GM23338 (cell line): ENCODE measurements at regions not wholly inside any gene's neighbourhood (a gene's known extent, or its start where the extent isn't known, plus 50 kb on each side); places are given as distances from the start of the nearest gene placed in this dataset.

ENCODE experiments used
- ATAC-seq: fragments of 200-7000 bp; cut with Tn5 transposase; 3 replicates; pipeline ENCODE4 v1.9.1; 2020
- DNase-seq: peaks from one replicate; pipeline ENCODE4 v3.0.0-alpha.2; 2015; ENCODE audit warnings: low spot score
- H2AFZ ChIP-seq: fragments of 200-600 bp; sonication (generic); 2 replicates; pipeline ENCODE4 v1.8.0; 2016; ENCODE audit warnings: antibody characterized with exemption, mild to moderate bottlenecking, moderate library complexity
- H3F3A ChIP-seq: fragments of 200-600 bp; sonication (generic); replicated peaks from 2 replicates; pipeline ENCODE4 v1.8.0; 2017; ENCODE audit warnings: antibody characterized with exemption, mixed run types, low read depth
- H3K27ac ChIP-seq: fragments of 200-600 bp; sonication (generic); 2 replicates; pipeline ENCODE4 v1.6.1; 2016; ENCODE audit warnings: low read depth
- H3K27me3 ChIP-seq: fragments of 200-600 bp; sonication (generic); 2 replicates; pipeline ENCODE4 v1.8.0; 2016; ENCODE audit warnings: mild to moderate bottlenecking, mixed run types, moderate library complexity; ENCODE audit not compliant: insufficient read depth
- H3K36me3 ChIP-seq: fragments of 200-600 bp; sonication (generic); 2 replicates; pipeline ENCODE4 v1.8.0; 2016; ENCODE audit warnings: mild to moderate bottlenecking; ENCODE audit not compliant: insufficient read depth
- H3K4me1 ChIP-seq: fragments of 200-600 bp; sonication (generic); 2 replicates; pipeline ENCODE4 v1.8.0; 2016; ENCODE audit warnings: mild to moderate bottlenecking, moderate library complexity; ENCODE audit not compliant: insufficient read depth
- H3K4me2 ChIP-seq: fragments of 200-600 bp; sonication (generic); 2 replicates; pipeline ENCODE4 v1.7.1; 2017; ENCODE audit warnings: mixed run types
- H3K4me3 ChIP-seq: fragments of 200-600 bp; sonication (generic); 2 replicates; pipeline ENCODE4 v1.6.1; 2016; ENCODE audit warnings: mixed run types
- H3K79me2 ChIP-seq: fragments of 200-600 bp; sonication (generic); replicated peaks from 2 replicates; pipeline ENCODE4 v1.8.0; 2017; ENCODE audit warnings: mild to moderate bottlenecking; ENCODE audit not compliant: insufficient read depth
- H3K9me2 ChIP-seq: fragments of 200-600 bp; sonication (generic); 2 replicates; pipeline ENCODE4 v1.8.0; 2017; ENCODE audit not compliant: insufficient read depth
- H4K20me1 ChIP-seq: fragments of 200-600 bp; sonication (generic); replicated peaks from 2 replicates; pipeline ENCODE4 v1.8.0; 2017; ENCODE audit warnings: mild to moderate bottlenecking; ENCODE audit not compliant: insufficient read depth
- H3K27ac Mint-ChIP-seq: 2 replicates; pipeline ENCODE4 v1.8.0; 2020; ENCODE audit warnings: inconsistent platforms, mild to moderate bottlenecking, moderate library complexity, mixed read lengths
- H3K27me3 Mint-ChIP-seq: 3 replicates; pipeline ENCODE4 v1.8.0; 2022; ENCODE audit warnings: low read depth, mild to moderate bottlenecking, moderate library complexity, mixed read lengths, inconsistent platforms; ENCODE audit not compliant: insufficient read depth, poor library complexity
- H3K36me3 Mint-ChIP-seq: 3 replicates; pipeline ENCODE4 v1.8.0; 2021; ENCODE audit warnings: low read depth, mild to moderate bottlenecking, inconsistent platforms, moderate library complexity, mixed read lengths
- H3K4me1 Mint-ChIP-seq: 3 replicates; pipeline ENCODE4 v1.8.0; 2020; ENCODE audit warnings: mild to moderate bottlenecking, inconsistent platforms, mixed read lengths
- H3K4me3 Mint-ChIP-seq: 3 replicates; pipeline ENCODE4 v1.8.0; 2021; ENCODE audit warnings: moderate library complexity, mild to moderate bottlenecking, inconsistent platforms, mixed read lengths
- H3K9me3 Mint-ChIP-seq: 3 replicates; pipeline ENCODE4 v1.8.0; 2020; ENCODE audit warnings: moderate library complexity, mild to moderate bottlenecking, inconsistent platforms, mixed read lengths
- CREB1 ChIP-seq: fragments of 250-450 bp; sonication (Bioruptor Pico); IDR thresholded peaks from 2 replicates; pipeline ENCODE4 v1.5.0; 2020; ENCODE audit warnings: low read depth, mild to moderate bottlenecking, moderate library complexity
- EZH2 ChIP-seq: fragments of 200-600 bp; sonication (generic); IDR thresholded peaks from one replicate; pipeline ENCODE4 v1.8.0; 2017; ENCODE audit warnings: antibody characterized with exemption, mild to moderate bottlenecking, low read depth; ENCODE audit not compliant: unreplicated experiment
- EZH2phosphoT487 ChIP-seq: fragments of 200-600 bp; sonication (generic); IDR thresholded peaks from one replicate; pipeline ENCODE4 v1.8.1; 2018; ENCODE audit warnings: antibody characterized with exemption; ENCODE audit not compliant: unreplicated experiment
- JUNB ChIP-seq: IDR thresholded peaks from one replicate; pipeline ENCODE4 v1.6.1; 2016; ENCODE audit warnings: antibody characterized with exemption; ENCODE audit not compliant: unreplicated experiment
- NANOG ChIP-seq: IDR thresholded peaks from 2 replicates; pipeline ENCODE4 v1.6.1; 2016; ENCODE audit warnings: antibody characterized with exemption, borderline replicate concordance
- POLR2AphosphoS5 ChIP-seq: IDR thresholded peaks from 2 replicates; pipeline ENCODE4 v1.6.1; 2016; ENCODE audit warnings: antibody characterized with exemption, low read depth
- STAT1 ChIP-seq: IDR thresholded peaks from one replicate; pipeline ENCODE4 v1.6.1; 2016; ENCODE audit warnings: antibody characterized with exemption; ENCODE audit not compliant: unreplicated experiment
- ZNF114 ChIP-seq: fragments of 250-450 bp; sonication (Bioruptor Pico); IDR thresholded peaks from 2 replicates; pipeline ENCODE4 v1.5.0; 2020; ENCODE audit warnings: mild to moderate bottlenecking, moderate library complexity
- TF ChIP-seq, protein P1 (sequence below): IDR thresholded peaks from one replicate; pipeline ENCODE4 v1.6.1; 2018; ENCODE audit warnings: antibody characterized with exemption; ENCODE audit not compliant: unreplicated experiment
- TF ChIP-seq, protein P2 (sequence below): fragments of 250-450 bp; sonication (Bioruptor Pico); IDR thresholded peaks from 2 replicates; pipeline ENCODE4 v1.5.0; 2020; ENCODE audit warnings: mild to moderate bottlenecking, moderate library complexity
- TF ChIP-seq, protein P3 (sequence below), 2 experiments: fragments of 200-600 bp in 1 of 2; sonication (generic) in 1 of 2; conservative IDR thresholded peaks; 2 replicates each; pipeline versions ENCODE4 v1.5.1 to v1.6.1; 2016 to 2017; ENCODE audit warnings: antibody characterized with exemption in 2 of 2, low read depth in 2 of 2, mild to moderate bottlenecking in 2 of 2, moderate library complexity in 1 of 2
- TF ChIP-seq, protein P4 (sequence below): IDR thresholded peaks from 2 replicates; pipeline ENCODE4 v1.6.1; 2016; ENCODE audit warnings: antibody characterized with exemption

DNA sequence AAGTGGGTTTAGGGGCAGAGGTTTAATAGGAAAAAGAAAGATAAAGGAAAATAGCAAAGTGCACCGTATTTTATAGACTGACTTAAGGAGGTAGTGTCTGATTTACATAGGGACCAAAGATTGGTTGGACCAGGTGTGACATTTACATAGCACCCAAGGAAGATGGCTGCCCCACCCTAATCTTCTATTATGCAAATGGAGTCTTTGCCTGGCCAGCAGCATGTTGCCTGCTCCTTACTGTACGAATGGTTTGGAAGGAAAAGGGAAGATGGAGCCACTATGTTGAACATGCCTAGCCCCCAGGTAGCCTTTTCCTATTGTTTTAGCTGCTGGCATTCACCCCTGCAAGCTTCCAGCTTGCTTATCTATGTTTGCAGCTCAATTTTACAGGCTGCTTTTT, 146.2 kb upstream of the PDE5A start:
- peak; percentile 94 for ATAC-seq
- H3K4me2 ChIP-seq: peak overlapping the region; percentile 53; the same call in 1 of the 2 replicates
- peak overlapping the region; percentile 34 for H3K27ac Mint-ChIP-seq

More for the DNA sequence above, 146.2 kb upstream of the PDE5A start:
- peaks cover 4% of the 10 kb centered on the region; the same call in 1 of the 3 replicates for H3K9me3 Mint-ChIP-seq
- TF ChIP-seq EZH2: no peak
- TF ChIP-seq, protein P1, sequence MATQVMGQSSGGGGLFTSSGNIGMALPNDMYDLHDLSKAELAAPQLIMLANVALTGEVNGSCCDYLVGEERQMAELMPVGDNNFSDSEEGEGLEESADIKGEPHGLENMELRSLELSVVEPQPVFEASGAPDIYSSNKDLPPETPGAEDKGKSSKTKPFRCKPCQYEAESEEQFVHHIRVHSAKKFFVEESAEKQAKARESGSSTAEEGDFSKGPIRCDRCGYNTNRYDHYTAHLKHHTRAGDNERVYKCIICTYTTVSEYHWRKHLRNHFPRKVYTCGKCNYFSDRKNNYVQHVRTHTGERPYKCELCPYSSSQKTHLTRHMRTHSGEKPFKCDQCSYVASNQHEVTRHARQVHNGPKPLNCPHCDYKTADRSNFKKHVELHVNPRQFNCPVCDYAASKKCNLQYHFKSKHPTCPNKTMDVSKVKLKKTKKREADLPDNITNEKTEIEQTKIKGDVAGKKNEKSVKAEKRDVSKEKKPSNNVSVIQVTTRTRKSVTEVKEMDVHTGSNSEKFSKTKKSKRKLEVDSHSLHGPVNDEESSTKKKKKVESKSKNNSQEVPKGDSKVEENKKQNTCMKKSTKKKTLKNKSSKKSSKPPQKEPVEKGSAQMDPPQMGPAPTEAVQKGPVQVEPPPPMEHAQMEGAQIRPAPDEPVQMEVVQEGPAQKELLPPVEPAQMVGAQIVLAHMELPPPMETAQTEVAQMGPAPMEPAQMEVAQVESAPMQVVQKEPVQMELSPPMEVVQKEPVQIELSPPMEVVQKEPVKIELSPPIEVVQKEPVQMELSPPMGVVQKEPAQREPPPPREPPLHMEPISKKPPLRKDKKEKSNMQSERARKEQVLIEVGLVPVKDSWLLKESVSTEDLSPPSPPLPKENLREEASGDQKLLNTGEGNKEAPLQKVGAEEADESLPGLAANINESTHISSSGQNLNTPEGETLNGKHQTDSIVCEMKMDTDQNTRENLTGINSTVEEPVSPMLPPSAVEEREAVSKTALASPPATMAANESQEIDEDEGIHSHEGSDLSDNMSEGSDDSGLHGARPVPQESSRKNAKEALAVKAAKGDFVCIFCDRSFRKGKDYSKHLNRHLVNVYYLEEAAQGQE: no peak
- TF ChIP-seq EZH2phosphoT487: no peak
- no peak for TF ChIP-seq STAT1
- TF ChIP-seq, protein P2, sequence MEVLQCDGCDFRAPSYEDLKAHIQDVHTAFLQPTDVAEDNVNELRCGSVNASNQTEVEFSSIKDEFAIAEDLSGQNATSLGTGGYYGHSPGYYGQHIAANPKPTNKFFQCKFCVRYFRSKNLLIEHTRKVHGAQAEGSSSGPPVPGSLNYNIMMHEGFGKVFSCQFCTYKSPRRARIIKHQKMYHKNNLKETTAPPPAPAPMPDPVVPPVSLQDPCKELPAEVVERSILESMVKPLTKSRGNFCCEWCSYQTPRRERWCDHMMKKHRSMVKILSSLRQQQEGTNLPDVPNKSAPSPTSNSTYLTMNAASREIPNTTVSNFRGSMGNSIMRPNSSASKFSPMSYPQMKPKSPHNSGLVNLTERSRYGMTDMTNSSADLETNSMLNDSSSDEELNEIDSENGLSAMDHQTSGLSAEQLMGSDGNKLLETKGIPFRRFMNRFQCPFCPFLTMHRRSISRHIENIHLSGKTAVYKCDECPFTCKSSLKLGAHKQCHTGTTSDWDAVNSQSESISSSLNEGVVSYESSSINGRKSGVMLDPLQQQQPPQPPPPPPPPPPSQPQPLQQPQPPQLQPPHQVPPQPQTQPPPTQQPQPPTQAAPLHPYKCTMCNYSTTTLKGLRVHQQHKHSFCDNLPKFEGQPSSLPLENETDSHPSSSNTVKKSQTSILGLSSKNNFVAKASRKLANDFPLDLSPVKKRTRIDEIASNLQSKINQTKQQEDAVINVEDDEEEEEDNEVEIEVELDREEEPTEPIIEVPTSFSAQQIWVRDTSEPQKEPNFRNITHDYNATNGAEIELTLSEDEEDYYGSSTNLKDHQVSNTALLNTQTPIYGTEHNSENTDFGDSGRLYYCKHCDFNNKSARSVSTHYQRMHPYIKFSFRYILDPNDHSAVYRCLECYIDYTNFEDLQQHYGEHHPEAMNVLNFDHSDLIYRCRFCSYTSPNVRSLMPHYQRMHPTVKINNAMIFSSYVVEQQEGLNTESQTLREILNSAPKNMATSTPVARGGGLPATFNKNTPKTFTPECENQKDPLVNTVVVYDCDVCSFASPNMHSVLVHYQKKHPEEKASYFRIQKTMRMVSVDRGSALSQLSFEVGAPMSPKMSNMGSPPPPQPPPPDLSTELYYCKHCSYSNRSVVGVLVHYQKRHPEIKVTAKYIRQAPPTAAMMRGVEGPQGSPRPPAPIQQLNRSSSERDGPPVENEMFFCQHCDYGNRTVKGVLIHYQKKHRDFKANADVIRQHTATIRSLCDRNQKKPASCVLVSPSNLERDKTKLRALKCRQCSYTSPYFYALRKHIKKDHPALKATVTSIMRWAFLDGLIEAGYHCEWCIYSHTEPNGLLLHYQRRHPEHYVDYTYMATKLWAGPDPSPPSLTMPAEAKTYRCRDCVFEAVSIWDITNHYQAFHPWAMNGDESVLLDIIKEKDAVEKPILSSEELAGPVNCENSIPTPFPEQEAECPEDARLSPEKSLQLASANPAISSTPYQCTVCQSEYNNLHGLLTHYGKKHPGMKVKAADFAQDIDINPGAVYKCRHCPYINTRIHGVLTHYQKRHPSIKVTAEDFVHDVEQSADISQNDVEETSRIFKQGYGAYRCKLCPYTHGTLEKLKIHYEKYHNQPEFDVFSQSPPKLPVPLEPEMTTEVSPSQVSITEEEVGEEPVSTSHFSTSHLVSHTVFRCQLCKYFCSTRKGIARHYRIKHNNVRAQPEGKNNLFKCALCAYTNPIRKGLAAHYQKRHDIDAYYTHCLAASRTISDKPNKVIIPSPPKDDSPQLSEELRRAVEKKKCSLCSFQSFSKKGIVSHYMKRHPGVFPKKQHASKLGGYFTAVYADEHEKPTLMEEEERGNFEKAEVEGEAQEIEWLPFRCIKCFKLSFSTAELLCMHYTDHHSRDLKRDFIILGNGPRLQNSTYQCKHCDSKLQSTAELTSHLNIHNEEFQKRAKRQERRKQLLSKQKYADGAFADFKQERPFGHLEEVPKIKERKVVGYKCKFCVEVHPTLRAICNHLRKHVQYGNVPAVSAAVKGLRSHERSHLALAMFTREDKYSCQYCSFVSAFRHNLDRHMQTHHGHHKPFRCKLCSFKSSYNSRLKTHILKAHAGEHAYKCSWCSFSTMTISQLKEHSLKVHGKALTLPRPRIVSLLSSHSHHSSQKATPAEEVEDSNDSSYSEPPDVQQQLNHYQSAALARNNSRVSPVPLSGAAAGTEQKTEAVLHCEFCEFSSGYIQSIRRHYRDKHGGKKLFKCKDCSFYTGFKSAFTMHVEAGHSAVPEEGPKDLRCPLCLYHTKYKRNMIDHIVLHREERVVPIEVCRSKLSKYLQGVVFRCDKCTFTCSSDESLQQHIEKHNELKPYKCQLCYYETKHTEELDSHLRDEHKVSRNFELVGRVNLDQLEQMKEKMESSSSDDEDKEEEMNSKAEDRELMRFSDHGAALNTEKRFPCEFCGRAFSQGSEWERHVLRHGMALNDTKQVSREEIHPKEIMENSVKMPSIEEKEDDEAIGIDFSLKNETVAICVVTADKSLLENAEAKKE (CRISPR knock-in tag): peak; percentile 36; the same call in 1 of the 2 replicates
- no peak for TF ChIP-seq POLR2AphosphoS5
- TF ChIP-seq NANOG: no peak
- TF ChIP-seq, protein P3, sequence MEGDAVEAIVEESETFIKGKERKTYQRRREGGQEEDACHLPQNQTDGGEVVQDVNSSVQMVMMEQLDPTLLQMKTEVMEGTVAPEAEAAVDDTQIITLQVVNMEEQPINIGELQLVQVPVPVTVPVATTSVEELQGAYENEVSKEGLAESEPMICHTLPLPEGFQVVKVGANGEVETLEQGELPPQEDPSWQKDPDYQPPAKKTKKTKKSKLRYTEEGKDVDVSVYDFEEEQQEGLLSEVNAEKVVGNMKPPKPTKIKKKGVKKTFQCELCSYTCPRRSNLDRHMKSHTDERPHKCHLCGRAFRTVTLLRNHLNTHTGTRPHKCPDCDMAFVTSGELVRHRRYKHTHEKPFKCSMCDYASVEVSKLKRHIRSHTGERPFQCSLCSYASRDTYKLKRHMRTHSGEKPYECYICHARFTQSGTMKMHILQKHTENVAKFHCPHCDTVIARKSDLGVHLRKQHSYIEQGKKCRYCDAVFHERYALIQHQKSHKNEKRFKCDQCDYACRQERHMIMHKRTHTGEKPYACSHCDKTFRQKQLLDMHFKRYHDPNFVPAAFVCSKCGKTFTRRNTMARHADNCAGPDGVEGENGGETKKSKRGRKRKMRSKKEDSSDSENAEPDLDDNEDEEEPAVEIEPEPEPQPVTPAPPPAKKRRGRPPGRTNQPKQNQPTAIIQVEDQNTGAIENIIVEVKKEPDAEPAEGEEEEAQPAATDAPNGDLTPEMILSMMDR (conservative IDR thresholded peaks at IDR 0.05; ENCODE audit: low read depth in 2 of 2): no peak
- TF ChIP-seq, protein P4, sequence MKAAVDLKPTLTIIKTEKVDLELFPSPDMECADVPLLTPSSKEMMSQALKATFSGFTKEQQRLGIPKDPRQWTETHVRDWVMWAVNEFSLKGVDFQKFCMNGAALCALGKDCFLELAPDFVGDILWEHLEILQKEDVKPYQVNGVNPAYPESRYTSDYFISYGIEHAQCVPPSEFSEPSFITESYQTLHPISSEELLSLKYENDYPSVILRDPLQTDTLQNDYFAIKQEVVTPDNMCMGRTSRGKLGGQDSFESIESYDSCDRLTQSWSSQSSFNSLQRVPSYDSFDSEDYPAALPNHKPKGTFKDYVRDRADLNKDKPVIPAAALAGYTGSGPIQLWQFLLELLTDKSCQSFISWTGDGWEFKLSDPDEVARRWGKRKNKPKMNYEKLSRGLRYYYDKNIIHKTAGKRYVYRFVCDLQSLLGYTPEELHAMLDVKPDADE: no peak
- TF ChIP-seq JUNB: no peak
- 0 out of 2 replicates have a peak, but pooled peaks have one; percentile 51 for TF ChIP-seq ZNF114 (CRISPR knock-in tag)
- TF ChIP-seq CREB1: no peak
- no peaks in the 10 kb centered on the region for H3K27me3 ChIP-seq
- peaks cover 18% of the 10 kb centered on the region for H3K4me1 Mint-ChIP-seq
- peaks cover 16% of the 10 kb centered on the region for H3K9me2 ChIP-seq
- no peaks in the 10 kb centered on the region for H4K20me1 ChIP-seq
- H3K4me3 ChIP-seq: no peak overlapping the region
- H3K27ac ChIP-seq: no peak overlapping the region
- H3K79me2 ChIP-seq: no peaks in the 10 kb centered on the region
- peaks cover 5% of the 10 kb centered on the region; the same call in 1 of the 2 replicates for H3K4me1 ChIP-seq
- peaks cover 2% of the 10 kb centered on the region for H3K27me3 Mint-ChIP-seq
- peak; percentile 70 for DNase-seq
- peaks cover 5% of the 10 kb centered on the region; the same call in 1 of the 3 replicates for H3K36me3 Mint-ChIP-seq
- H2AFZ ChIP-seq: no peak overlapping the region
- H3K36me3 ChIP-seq: no peaks in the 10 kb centered on the region
- no peak overlapping the region for H3K4me3 Mint-ChIP-seq
- H3F3A ChIP-seq: no peaks in the 10 kb centered on the region
